ENCODE measurements at regions not wholly inside any gene's neighbourhood (a gene's known extent, or its start where the extent isn't known, plus 50 kb on each side); places are given as distances from the start of the nearest gene placed in this dataset.

DNA sequence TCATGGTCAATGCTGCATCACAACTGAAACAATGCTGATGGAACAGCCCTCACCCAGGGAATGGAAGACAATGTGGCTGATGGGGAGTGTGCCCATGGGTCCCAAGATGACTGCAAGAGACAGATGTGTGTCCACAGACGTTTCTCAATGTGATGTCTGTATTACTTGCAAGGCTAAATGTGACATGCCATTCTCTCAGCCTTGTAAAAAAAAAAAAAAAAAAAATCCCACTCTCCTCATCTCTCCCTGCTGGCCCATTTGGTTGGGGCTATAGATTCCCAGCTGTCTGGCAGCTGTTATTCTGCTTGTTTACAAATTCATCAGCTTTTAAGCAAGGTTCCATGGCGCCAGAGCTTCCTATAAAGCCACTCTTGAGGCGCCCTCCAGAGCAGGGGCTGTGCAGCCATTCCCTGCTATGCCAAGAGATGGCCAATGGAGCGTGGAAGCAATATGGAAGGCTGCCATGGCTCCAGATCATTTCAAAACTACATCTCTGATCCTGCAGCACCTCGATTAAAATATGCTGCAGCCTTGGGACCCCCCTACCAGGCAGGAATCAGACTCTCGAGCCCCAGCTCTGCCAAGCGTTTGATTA, 294.8 kb downstream of the FOXO1 start:
- TF ChIP-seq ZNF331 (CRISPR knock-in tag; IDR thresholded peaks at IDR 0.05; ENCODE audit: low read depth) (no peak), EZH2 (IDR thresholded peaks at IDR 0.05; ENCODE audit: low read depth, unreplicated experiment) (no peak), POLR2AphosphoS5 (IDR thresholded peaks at IDR 0.05; ENCODE audit: low read depth) (no peak)
- TF ChIP-seq, protein P1, sequence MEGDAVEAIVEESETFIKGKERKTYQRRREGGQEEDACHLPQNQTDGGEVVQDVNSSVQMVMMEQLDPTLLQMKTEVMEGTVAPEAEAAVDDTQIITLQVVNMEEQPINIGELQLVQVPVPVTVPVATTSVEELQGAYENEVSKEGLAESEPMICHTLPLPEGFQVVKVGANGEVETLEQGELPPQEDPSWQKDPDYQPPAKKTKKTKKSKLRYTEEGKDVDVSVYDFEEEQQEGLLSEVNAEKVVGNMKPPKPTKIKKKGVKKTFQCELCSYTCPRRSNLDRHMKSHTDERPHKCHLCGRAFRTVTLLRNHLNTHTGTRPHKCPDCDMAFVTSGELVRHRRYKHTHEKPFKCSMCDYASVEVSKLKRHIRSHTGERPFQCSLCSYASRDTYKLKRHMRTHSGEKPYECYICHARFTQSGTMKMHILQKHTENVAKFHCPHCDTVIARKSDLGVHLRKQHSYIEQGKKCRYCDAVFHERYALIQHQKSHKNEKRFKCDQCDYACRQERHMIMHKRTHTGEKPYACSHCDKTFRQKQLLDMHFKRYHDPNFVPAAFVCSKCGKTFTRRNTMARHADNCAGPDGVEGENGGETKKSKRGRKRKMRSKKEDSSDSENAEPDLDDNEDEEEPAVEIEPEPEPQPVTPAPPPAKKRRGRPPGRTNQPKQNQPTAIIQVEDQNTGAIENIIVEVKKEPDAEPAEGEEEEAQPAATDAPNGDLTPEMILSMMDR (conservative IDR thresholded peaks at IDR 0.05; ENCODE audit: low read depth in 2 of 2), result 0 out of 4 replicates have a peak, but pooled peaks of 1 of the 2 experiments have one; percentile 16

Data from GM23338 (cell line).